NCI-H2171 treated with DMSO at 0.1 percent for 48 hours (cell line): ENCODE measurements at regions not wholly inside any gene's neighbourhood (a gene's known extent, or its start where the extent isn't known, plus 50 kb on each side); places are given as distances from the start of the nearest gene placed in this dataset.
"Not testable (repeated sequence)": the region's sequence is repeated elsewhere in the genome, so short reads cannot be mapped to it uniquely, and the experiment has no call there.

Experiments used
- DNase-seq: peaks from one replicate; lab custom pipeline; 2025; lab: John Stamatoyannopoulos, UW

DNA sequence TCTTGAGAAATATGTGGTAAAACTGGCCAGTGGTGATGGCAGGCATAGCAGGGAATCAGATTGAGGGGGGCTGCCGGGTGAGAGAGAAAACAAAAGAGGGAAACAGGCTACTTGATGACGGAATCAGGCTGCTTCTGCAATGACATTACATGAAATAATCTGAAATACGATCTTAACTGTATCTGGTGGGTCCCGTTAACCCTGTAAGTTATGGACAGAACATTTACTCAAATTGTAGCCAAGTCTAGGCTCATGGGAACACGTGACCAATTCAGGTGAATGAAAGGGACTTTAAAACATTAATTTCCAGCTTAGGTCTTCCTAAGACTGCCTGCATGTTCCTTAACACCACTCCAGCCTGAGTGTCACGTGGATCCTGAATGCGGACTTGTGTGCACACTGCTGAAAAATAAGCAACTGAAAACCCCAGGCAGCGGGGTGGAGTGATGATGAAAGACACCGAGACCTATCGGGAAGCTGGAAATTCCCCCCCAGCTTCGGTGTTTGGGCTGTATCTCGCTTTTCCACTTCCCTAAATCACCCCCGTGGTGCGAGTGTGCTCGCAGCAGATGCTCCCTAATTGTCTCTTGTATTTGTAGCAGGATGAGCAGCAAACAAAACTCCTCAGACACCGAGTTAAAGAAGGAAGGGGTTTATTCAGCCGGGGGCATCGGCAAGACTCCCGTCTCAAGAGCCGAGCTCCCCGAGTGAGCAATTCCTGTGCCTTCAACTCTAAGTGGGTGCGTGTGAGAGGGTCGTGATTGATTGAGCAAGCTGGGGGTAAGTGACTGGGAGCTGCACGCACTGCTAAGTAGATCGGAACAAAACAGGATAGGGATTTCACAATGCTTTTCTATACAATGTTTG, 145.0 kb upstream of the GRK3 start:
- peak; percentile 87 for DNase-seq

DNA sequence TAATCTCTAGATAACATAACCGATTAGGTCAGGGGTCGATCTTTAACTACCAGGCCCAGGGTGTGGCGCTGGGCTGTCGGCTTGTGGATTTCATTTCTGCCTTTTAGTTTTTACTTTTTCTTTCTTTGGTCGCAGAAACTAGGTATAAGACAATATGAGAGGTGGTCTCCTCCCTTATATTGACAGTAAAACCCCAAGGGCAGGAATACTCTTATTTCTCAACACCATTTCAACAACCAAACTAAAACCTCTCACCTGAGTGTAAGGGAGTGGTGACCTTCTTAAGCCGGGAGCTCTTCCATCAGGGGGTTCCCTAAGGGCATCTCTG, 144.4 kb upstream of the GRK3 start:
- DNase-seq, result not testable (repeated sequence)

- DNase-seq, result peak; percentile 29
Measured at GRCh38 chr22:25420471-25420924, 144.0 kb upstream of the GRK3 start.

DNA sequence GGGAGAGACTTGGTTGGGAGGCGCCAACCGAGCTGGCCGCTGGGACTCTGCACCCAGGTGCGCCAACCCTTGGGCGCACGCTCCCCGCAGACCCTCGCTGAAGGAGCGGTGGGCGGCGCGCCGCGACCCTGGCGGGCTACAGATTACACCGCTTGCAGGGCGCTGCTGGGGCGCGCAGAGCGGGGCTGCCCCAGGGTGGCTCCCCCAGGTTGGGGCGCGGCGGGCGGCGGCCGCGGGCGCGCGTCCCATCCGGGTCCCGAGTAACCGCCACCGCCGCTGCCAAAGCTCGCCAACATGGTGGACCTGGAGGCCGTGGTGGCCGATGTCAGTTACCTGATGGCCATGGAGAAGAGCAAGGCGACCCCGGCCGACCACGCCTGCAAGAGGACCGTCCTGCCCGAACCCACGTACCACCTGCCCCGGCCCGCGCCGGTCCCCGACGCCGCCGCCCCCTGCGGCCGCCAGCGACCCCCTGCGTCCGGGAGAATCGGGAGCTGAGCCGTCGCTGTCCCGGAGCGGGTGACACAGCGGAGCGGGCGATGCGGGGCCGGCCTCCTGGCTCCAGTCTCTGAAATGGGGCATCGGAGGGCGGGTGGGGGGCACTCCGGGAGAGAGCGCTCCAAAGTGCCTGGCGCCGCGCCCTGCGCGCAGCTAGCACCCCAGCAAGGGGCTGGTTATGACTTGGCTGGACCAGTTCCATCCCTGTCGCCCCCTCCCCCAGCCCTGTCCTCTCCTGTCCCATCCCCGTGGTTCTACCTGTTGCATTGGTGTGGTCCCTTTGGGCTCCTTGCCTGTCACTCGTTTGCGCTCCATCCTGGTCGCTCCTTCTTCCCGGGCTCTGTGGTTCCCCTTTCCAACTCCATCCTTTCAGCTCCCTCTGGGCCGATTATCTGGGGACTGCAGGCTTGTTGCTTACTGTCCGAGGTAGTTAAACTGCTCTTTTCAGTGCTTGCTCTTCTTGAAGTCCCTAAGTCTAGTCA, 143.3 kb upstream of the GRK3 start:
- DNase-seq, result peak; percentile 32

DNA sequence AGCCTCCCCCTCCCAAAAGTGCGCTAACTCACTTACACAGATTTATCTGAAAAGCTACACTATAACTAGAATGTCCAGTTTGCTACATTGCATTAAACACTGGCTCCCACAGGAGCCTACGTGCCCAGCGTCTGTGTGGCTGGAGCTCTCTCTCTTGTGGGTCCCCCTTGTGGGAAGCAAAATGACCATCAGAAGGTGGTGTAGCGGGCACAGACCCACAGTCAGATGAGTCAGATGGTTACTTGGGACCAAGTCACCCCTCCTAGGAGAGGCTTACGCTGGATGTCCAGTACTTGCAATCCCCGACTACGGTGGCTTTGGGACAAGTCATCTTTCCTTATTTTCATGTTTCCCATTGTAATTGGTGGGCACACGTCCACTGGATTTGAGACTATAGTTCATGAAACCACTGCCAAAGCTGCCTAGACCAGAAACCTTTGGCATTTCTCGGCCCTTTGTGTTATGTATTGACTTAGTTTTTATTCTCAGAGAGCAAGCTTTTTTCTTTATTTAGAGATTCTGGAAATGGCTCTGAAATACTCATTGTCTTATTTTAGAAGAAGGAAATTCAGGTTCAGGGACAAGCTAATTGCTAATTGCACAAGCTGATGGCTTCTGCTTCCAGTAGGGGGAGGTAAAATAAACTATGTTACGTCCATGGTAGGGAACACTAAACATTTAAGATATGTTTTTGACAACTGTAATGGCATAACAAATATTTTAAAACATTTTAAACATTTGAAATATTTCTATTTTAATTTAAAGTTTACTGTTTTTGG, 137.8 kb upstream of the GRK3 start:
- not testable (repeated sequence) for DNase-seq

DNA sequence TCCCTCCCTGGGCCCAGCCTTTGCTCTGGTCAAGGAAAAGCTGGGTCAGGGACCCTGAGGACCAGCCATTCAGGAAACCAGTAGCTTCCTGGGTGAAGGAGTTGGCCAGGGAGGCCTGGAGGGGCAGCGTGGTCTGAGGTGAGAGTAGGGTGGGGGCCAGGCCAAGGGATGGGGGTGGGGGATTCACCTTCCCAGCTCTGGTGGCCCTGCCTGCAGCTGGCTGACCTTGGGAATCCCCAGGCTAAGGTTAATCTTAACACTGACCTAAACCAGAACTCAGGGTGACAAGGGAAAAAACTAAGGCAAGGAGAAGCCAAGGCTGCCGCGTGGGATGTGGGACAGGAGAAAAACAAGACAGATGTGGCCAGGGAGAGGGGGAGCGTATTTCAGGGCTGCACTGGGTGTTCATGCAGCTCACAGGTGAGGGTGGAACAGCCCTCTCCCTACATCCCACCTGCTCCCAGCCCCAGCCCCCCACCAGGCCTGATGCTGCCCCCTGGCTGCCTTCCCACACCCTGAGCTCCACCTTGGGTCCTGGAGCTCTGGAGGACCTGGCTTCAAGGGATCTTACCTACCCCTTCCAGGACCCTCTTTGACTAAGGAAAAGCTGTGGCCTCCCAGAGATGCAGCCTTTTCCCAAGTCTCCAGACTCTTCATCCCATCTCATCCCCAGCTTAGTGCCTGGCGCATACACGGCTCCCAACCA, 132.7 kb upstream of the GRK3 start:
- not testable (repeated sequence) for DNase-seq

- DNase-seq, result not testable (repeated sequence)
Measured at GRCh38 chr22:25433381-25433970, 131.0 kb upstream of the GRK3 start.

DNA sequence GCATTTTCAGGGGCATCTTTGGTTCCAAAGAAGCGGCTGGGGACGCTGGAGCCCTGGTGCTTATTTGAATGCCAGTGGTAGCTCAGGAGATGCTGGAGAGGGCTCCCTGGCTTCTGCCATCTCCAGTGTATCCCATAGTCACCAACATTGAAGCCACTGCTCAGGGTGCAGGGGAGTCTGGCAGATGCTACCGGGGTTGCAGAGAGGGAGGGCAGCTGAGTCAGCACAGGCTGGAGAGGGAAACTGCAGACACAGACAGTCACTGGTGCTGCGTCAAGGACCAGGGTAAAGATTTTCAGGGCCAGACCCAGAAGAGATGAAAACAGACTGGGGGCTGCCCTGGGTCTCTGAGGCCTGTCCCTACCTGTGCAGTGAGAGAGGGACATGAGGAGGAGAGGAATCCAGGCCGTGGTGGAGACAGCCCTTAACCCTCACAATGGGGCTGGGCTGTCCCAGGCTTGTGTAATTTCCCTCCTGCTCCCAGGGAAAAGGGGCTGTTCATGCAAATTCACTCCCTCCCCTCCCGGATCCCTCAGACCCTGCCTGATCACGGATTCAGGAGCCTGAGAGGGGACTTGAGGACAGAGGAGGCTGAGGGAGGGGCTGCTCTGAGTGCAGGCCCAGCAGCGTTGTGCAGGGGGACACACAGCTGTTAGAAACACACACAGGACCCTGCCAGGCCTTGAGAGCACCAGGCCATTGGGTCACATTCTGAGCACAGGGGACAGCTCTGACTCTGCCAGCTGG, 126.9 kb upstream of the GRK3 start:
- DNase-seq, result peak; percentile 79

- DNase-seq, result peak; percentile 75
Measured at GRCh38 chr22:25447067-25447685, 117.3 kb upstream of the GRK3 start.

DNA sequence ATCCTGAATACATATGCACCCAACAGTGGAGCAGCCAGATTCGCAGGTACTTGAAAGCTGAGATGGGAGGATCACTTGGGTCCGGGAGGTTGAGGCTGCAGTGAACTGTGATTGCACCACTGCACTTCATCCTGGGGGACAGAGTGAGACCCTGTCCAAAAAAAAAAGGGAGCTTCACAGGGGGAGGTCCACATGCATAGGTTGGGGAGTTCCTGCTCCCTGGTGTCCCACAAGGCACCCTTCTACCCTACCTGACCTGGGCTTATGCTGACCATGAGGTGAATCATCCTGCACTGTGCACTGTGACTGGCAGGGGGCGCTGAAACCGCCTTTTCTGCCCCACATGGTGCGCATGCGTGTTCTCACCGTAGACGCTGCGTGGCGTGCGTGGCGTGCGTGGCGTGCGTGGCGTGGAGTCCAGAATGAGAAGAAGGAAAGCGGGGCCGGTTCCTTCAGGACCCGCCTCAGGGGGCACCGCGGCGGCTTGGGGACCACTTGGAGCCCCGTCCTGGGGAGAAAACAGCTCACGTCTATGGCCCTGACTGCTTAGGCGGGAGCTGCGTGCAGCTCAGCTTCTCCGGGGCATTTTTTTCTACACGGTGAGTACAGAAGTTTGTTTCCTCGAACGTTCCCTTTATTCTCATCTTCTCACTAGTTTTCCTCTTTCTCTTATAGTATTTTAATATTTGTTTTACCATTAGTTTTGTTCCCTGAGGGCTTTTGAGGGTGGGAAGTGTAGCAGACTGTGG, 116.6 kb upstream of the GRK3 start:
- peak; percentile 84 for DNase-seq

DNA sequence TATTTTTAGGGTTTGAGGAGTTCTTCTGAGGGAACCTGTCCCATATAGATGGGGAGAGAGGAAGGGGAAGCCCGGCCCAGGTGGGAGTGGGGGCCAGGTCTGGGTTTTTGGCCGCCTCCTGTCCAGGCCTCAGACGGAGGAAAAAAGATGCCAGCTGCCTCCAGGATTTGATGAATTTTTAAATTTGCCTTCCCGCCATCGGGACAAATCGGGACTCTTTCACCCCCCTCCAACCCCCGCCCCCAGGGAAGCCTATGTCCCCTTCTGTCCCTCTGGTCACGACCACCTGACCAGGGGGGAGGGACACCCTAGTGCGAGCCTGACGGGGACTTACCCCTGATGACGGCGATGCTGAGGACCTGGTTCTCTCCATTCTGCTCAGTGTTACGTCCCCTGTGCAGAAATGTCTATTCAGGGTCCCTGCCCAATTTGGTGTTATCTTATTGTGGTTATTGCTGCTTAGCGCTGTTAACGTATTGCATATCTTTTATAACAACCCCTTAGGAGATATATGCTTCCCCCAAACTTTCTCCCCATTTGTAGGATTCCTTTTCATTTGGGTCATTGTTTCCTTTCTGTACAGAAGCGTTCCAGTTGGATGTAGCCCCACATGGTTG, 115.9 kb upstream of the GRK3 start:
- no peak for DNase-seq

GRCh38 chr22:25449781-25450317, 114.6 kb upstream of the GRK3 start:
- DNase-seq, result no peak

DNA sequence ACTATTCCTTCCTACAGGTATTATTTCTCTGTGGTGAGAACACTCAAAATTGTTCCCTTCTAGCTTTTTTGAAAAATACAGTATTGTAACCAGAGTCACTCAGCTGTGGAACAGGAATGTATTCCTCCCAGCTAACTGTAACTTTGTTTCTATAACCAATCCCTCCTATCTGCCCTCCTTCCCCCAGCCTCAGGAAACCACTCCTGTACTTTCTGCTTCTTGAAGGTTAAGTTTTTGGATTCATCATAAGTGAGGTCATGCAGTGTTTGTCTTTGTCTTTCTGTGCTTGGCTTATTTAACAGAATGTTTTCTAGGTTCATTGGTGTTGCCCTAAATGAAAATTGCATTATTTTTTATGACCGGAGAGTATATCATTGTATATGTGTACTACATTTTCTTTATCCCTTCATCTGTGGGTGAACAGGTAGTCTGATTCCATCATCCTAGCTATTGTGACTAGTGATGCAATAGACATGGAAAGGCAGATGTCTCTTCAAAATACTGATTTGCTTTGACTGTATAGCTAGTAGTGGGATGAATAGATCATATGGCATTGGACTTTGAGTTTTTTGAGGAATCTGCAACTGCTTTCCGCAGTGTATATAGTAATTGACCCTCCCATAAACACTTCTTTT, 112.9 kb upstream of the GRK3 start:
- DNase-seq, result no peak

- DNase-seq, result no peak
Measured at GRCh38 chr22:25452116-25452700, 112.3 kb upstream of the GRK3 start.

DNA sequence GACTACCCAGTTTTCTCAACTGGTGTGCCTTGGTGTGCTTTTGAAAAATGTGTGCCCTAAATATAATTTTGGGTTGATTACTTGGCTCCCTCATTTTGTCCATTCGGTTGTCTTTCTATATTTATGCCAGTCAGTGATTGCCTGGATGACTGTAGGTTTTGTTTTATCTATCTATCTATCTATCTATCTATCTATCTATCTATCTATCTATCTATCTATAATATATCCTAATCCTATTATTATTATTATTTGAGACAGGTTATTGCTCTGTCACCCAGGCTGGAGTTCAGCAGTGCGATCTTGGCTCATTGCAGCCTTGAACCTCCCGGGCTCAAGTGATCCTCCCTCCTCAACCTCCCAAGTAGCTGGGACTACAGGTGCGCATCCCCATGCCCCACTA, 111.4 kb upstream of the GRK3 start:
- DNase-seq, result no peak

- no peak for DNase-seq
Measured at GRCh38 chr22:25453557-25453956, 110.9 kb upstream of the GRK3 start.

- not testable (repeated sequence) for DNase-seq
Measured at GRCh38 chr22:25456300-25457043, 108.0 kb upstream of the GRK3 start.
